Retina (tissue), 1 donor: ENCODE measurements at regions not wholly inside any gene's neighbourhood (a gene's known extent, or its start where the extent isn't known, plus 50 kb on each side); places are given as distances from the start of the nearest gene placed in this dataset.
A peak's percentile ranks its signal among the peaks of the same experiment; 100 is the strongest.

Experiments used
- DNase-seq: peaks from one replicate; pipeline ENCODE4 v3.0.0-alpha.2; 2016

GRCh38 chr6:104019075-104019753 lies 840.5 kb downstream of the HACE1 start:
- DNase-seq: no peak

GRCh38 chr6:104017410-104018381 lies 842.0 kb downstream of the HACE1 start:
- no peak for DNase-seq

- no peak for DNase-seq
Observed at GRCh38 chr6:104014163-104014959, 845.4 kb downstream of the HACE1 start.

GRCh38 chr6:104013312-104013971 lies 846.3 kb downstream of the HACE1 start:
- no peak for DNase-seq

- DNase-seq: no peak
Observed at GRCh38 chr6:104010897-104011296, 848.8 kb downstream of the HACE1 start.

- DNase-seq: no peak
Observed at GRCh38 chr6:104003803-104004516, 855.8 kb downstream of the HACE1 start.

- DNase-seq: no peak
Observed at GRCh38 chr6:103995571-103995970, 864.1 kb downstream of the HACE1 start.

GRCh38 chr6:103983860-103984259 lies 875.9 kb downstream of the HACE1 start:
- DNase-seq: no peak

GRCh38 chr6:103983011-103983410 lies 876.7 kb downstream of the HACE1 start:
- DNase-seq: peak; percentile 81

- no peak for DNase-seq
Observed at GRCh38 chr6:103982574-103982973, 877.1 kb downstream of the HACE1 start.

GRCh38 chr6:103979308-103979707 lies 880.4 kb downstream of the HACE1 start:
- DNase-seq: no peak

GRCh38 chr6:103937389-103937788 lies 922.3 kb downstream of the HACE1 start:
- no peak for DNase-seq

- no peak for DNase-seq
Observed at GRCh38 chr6:103925317-103925716, 934.4 kb downstream of the HACE1 start.

GRCh38 chr6:103910018-103910417 lies 949.7 kb downstream of the HACE1 start:
- DNase-seq: no peak

- no peak for DNase-seq
Observed at GRCh38 chr6:103908898-103909297, 950.8 kb downstream of the HACE1 start.

GRCh38 chr6:103895136-103895535 lies 964.6 kb downstream of the HACE1 start:
- no peak for DNase-seq

GRCh38 chr6:103893141-103893581 lies 966.6 kb downstream of the HACE1 start:
- no peak for DNase-seq

GRCh38 chr6:103886951-103887350 lies 972.8 kb downstream of the HACE1 start:
- no peak for DNase-seq

GRCh38 chr6:103885446-103885845 lies 974.3 kb downstream of the HACE1 start:
- DNase-seq: no peak

- DNase-seq: no peak
Observed at GRCh38 chr6:103879800-103880199, 979.9 kb downstream of the HACE1 start.

- DNase-seq: no peak
Observed at GRCh38 chr6:103875221-103875620, 984.5 kb downstream of the HACE1 start.

- no peak for DNase-seq
Observed at GRCh38 chr6:103874575-103874974, 985.1 kb downstream of the HACE1 start.
